ENCODE measurements at regions not wholly inside any gene's neighbourhood (a gene's known extent, or its start where the extent isn't known, plus 50 kb on each side); places are given as distances from the start of the nearest gene placed in this dataset.

GRCh38 chr9:649128-650074, 192.1 kb upstream of the DMRT1 start:
- Histone ChIP-seq H3K9me3 (no peaks in the 10 kb centered on the region), H3K27ac (no peak overlapping the region), H3K4me2 (peak overlapping the region; percentile 16; the same call in 2 of the 3 replicates), H3K4me1 (no peaks in the 10 kb centered on the region), H3K4me3 (no peak overlapping the region)
- ChIA-PET POLR2A (no interaction called here), CTCF (interaction anchor here (0.6 to 3.2 kb wide), 4 partner anchors 14 to 428 kb away, joined by 3 to 10 read pairs (median 3); no protein-coding TSS in a partner anchor)
- ATAC-seq = no peak
- TF ChIP-seq HEYL (CRISPR knock-in tag; IDR thresholded peaks at IDR 0.05) = no peak
- TF ChIP-seq BHLHE40 (IDR thresholded peaks at IDR 0.05; ENCODE audit: low read depth, low read length) = no peak
- TF ChIP-seq, protein P1, sequence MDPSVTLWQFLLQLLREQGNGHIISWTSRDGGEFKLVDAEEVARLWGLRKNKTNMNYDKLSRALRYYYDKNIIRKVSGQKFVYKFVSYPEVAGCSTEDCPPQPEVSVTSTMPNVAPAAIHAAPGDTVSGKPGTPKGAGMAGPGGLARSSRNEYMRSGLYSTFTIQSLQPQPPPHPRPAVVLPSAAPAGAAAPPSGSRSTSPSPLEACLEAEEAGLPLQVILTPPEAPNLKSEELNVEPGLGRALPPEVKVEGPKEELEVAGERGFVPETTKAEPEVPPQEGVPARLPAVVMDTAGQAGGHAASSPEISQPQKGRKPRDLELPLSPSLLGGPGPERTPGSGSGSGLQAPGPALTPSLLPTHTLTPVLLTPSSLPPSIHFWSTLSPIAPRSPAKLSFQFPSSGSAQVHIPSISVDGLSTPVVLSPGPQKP (IDR thresholded peaks at IDR 0.05; ENCODE audit: low read depth, low read length) = no peak
- TF ChIP-seq, protein P2, sequence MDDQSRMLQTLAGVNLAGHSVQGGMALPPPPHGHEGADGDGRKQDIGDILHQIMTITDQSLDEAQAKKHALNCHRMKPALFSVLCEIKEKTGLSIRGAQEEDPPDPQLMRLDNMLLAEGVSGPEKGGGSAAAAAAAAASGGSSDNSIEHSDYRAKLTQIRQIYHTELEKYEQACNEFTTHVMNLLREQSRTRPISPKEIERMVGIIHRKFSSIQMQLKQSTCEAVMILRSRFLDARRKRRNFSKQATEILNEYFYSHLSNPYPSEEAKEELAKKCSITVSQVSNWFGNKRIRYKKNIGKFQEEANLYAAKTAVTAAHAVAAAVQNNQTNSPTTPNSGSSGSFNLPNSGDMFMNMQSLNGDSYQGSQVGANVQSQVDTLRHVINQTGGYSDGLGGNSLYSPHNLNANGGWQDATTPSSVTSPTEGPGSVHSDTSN (IDR thresholded peaks at IDR 0.05) = no peak
- no peak for TF ChIP-seq HES2 (IDR thresholded peaks at IDR 0.05)
- TF ChIP-seq ATOH8 (CRISPR knock-in tag; IDR thresholded peaks at IDR 0.05; ENCODE audit: low read depth) = no peak
- TF ChIP-seq, protein P3, sequence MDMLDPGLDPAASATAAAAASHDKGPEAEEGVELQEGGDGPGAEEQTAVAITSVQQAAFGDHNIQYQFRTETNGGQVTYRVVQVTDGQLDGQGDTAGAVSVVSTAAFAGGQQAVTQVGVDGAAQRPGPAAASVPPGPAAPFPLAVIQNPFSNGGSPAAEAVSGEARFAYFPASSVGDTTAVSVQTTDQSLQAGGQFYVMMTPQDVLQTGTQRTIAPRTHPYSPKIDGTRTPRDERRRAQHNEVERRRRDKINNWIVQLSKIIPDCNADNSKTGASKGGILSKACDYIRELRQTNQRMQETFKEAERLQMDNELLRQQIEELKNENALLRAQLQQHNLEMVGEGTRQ (IDR thresholded peaks at IDR 0.05) = no peak
- TF ChIP-seq ESRRA (IDR thresholded peaks at IDR 0.05; ENCODE audit: borderline replicate concordance, low read length) = no peak
- DNase-seq (ENCODE audit: low read depth in 1 of 2, low spot score in 1 of 2) = no peak
- 86% methylated on average over 9 of the region's 9 CpGs for WGBS (ENCODE audit: missing lambda C conversion rate)
- no peak for FAIRE-seq

GRCh38 chr9:650362-650761, 191.1 kb upstream of the DMRT1 start:
- Histone ChIP-seq H3K4me3 (no peak overlapping the region), H3K9me3 (no peaks in the 10 kb centered on the region), H3K27ac (0 out of 6 replicates have a peak overlapping the region, but pooled peaks of 1 of the 2 experiments have one; percentile 33), H3K4me1 (no peaks in the 10 kb centered on the region), H3K4me2 (peak overlapping the region; percentile 16; the same call in 1 of the 3 replicates)
- WGBS (ENCODE audit: missing lambda C conversion rate) = 75% methylated on average over 1 of the region's 1 CpG
- DNase-seq (ENCODE audit: low read depth in 1 of 2, low spot score in 1 of 2) (no peak), FAIRE-seq (no peak), ATAC-seq (no peak)
- TF ChIP-seq HES2 (IDR thresholded peaks at IDR 0.05) (no peak), CTCF (IDR thresholded peaks at IDR 0.05) (no peak), GATA3 (IDR thresholded peaks at IDR 0.05; ENCODE audit: borderline replicate concordance) (no peak), CHD4 (IDR thresholded peaks at IDR 0.05; ENCODE audit: borderline replicate concordance) (no peak), HDAC2 (IDR thresholded peaks at IDR 0.05) (no peak), JUNB (IDR thresholded peaks at IDR 0.05) (no peak), ZFP36 (IDR thresholded peaks at IDR 0.05; ENCODE audit: borderline replicate concordance, partially characterized antibody) (no peak), EP300 (IDR thresholded peaks at IDR 0.05) (no peak), NPAS2 (CRISPR knock-in tag; IDR thresholded peaks at IDR 0.05; ENCODE audit: borderline replicate concordance) (no peak), TFCP2L1 (CRISPR knock-in tag; IDR thresholded peaks at IDR 0.05) (no peak)
- TF ChIP-seq, protein P3 (IDR thresholded peaks at IDR 0.05) = no peak
- POLR2A ChIA-PET = no interaction called here
- CTCF ChIA-PET = interaction anchor here (1.1 to 3.2 kb wide), 3 partner anchors 12 to 114 kb away, joined by 3 to 10 read pairs (median 3); no protein-coding TSS in a partner anchor

Data from A549 (cell line).